Esophagus muscularis mucosa (tissue), 3 donors: ENCODE measurements at regions not wholly inside any gene's neighbourhood (a gene's known extent, or its start where the extent isn't known, plus 50 kb on each side); places are given as distances from the start of the nearest gene placed in this dataset.

Experiments used
- EP300 ChIP-seq: sonication (generic); formaldehyde crosslinking; IDR thresholded peaks from one replicate; pipeline ENCODE4 v1.6.1; 2017; ENCODE audit warnings: antibody characterized with exemption
- TF ChIP-seq, protein P1 (sequence below), 3 experiments: fragments of 200-600 bp in 2 of 3; fragments of 450-650 bp in 1 of 3; sonication (generic) in 2 of 3; IDR thresholded peaks; one replicate each; pipeline ENCODE4 v1.5.1; 2017 to 2019; ENCODE audit warnings: antibody characterized with exemption in 3 of 3, mild to moderate bottlenecking in 2 of 3, moderate library complexity in 1 of 3

DNA sequence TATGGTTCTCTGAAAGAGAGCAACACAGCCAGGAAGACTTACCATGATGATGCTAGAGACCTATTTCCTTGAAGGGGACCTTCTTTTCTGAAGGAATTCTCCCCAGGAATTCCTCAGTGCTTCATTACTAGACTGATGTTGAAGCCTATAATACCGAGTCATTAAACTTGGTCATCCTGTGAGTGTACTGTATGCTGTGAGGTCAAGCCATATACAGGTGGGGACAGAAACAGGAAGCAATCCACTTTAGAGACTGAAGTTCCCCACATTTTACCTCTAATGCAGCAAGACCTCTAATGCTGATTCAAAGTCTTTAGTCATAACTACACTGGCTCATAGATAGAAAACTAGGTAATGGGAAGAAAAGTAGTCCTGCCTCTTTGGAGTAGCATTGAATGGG, 77.1 kb upstream of the RASEF start:
- no peak for TF ChIP-seq EP300
- TF ChIP-seq, protein P1, sequence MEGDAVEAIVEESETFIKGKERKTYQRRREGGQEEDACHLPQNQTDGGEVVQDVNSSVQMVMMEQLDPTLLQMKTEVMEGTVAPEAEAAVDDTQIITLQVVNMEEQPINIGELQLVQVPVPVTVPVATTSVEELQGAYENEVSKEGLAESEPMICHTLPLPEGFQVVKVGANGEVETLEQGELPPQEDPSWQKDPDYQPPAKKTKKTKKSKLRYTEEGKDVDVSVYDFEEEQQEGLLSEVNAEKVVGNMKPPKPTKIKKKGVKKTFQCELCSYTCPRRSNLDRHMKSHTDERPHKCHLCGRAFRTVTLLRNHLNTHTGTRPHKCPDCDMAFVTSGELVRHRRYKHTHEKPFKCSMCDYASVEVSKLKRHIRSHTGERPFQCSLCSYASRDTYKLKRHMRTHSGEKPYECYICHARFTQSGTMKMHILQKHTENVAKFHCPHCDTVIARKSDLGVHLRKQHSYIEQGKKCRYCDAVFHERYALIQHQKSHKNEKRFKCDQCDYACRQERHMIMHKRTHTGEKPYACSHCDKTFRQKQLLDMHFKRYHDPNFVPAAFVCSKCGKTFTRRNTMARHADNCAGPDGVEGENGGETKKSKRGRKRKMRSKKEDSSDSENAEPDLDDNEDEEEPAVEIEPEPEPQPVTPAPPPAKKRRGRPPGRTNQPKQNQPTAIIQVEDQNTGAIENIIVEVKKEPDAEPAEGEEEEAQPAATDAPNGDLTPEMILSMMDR (IDR thresholded peaks at IDR 0.05), result no peak
